Neuron (in vitro differentiated cells): ENCODE measurements at regions not wholly inside any gene's neighbourhood (a gene's known extent, or its start where the extent isn't known, plus 50 kb on each side); places are given as distances from the start of the nearest gene placed in this dataset.

ENCODE experiments used
- H2AFZ ChIP-seq: one replicate; pipeline ENCODE4 v1.6.1; 2013; ENCODE audit warnings: low read depth, mild to moderate bottlenecking, inconsistent platforms, low read length, moderate library complexity
- H3K27me3 ChIP-seq: one replicate; pipeline ENCODE4 v1.6.1; 2013; ENCODE audit warnings: low read length; ENCODE audit not compliant: insufficient read depth
- H3K36me3 ChIP-seq: one replicate; pipeline ENCODE4 v1.6.1; 2013; ENCODE audit warnings: low read length; ENCODE audit not compliant: insufficient read depth
- H3K4me1 ChIP-seq: one replicate; pipeline ENCODE4 v1.6.1; 2013; ENCODE audit warnings: low read length; ENCODE audit not compliant: insufficient read depth
- H3K4me3 ChIP-seq: 2 replicates; pipeline ENCODE4 v1.5.1; 2013; ENCODE audit warnings: mild to moderate bottlenecking, low read length, moderate library complexity
- H3K9me3 ChIP-seq: one replicate; pipeline ENCODE4 v1.6.1; 2013; ENCODE audit warnings: low read length

- Histone ChIP-seq H3K4me3 (no peak overlapping the region), H2AFZ (no peak overlapping the region), H3K36me3 (no peaks in the 10 kb centered on the region), H3K4me1 (peaks cover 11% of the 10 kb centered on the region), H3K27me3 (no peaks in the 10 kb centered on the region), H3K9me3 (peaks cover 7% of the 10 kb centered on the region)
Observed at GRCh38 chr13:111844222-111844671, 222.7 kb upstream of the SOX1 start.

- peaks cover 11% of the 10 kb centered on the region for H3K4me1 ChIP-seq
- no peak overlapping the region for H3K4me3 ChIP-seq
- H3K9me3 ChIP-seq, result peaks cover 7% of the 10 kb centered on the region
- no peak overlapping the region for H2AFZ ChIP-seq
- no peaks in the 10 kb centered on the region for H3K36me3 ChIP-seq
- no peaks in the 10 kb centered on the region for H3K27me3 ChIP-seq
Observed at GRCh38 chr13:111844682-111845081, 222.3 kb upstream of the SOX1 start.

GRCh38 chr13:111845621-111846351 is 221.2 kb upstream of the SOX1 start:
- no peaks in the 10 kb centered on the region for H3K36me3 ChIP-seq
- H2AFZ ChIP-seq, result no peak overlapping the region
- H3K4me3 ChIP-seq, result no peak overlapping the region
- H3K9me3 ChIP-seq, result peaks cover 7% of the 10 kb centered on the region
- H3K4me1 ChIP-seq, result peaks cover 11% of the 10 kb centered on the region
- no peaks in the 10 kb centered on the region for H3K27me3 ChIP-seq

GRCh38 chr13:111846391-111847159 is 220.4 kb upstream of the SOX1 start:
- no peaks in the 10 kb centered on the region for H3K27me3 ChIP-seq
- H3K36me3 ChIP-seq, result no peaks in the 10 kb centered on the region
- no peak overlapping the region for H3K4me3 ChIP-seq
- H3K4me1 ChIP-seq, result peaks cover 11% of the 10 kb centered on the region
- peaks cover 7% of the 10 kb centered on the region for H3K9me3 ChIP-seq
- H2AFZ ChIP-seq, result no peak overlapping the region

- H3K4me1 ChIP-seq, result peaks cover 12% of the 10 kb centered on the region
- H2AFZ ChIP-seq, result no peak overlapping the region
- no peak overlapping the region for H3K4me3 ChIP-seq
- H3K36me3 ChIP-seq, result no peaks in the 10 kb centered on the region
- no peaks in the 10 kb centered on the region for H3K27me3 ChIP-seq
- peaks cover 7% of the 10 kb centered on the region for H3K9me3 ChIP-seq
Observed at GRCh38 chr13:111847964-111848363, 219.0 kb upstream of the SOX1 start.

GRCh38 chr13:111850458-111850857 is 216.5 kb upstream of the SOX1 start:
- Histone ChIP-seq H3K36me3 (no peaks in the 10 kb centered on the region), H3K4me1 (peaks cover 23% of the 10 kb centered on the region), H3K4me3 (no peak overlapping the region), H2AFZ (no peak overlapping the region), H3K27me3 (no peaks in the 10 kb centered on the region), H3K9me3 (no peaks in the 10 kb centered on the region)

- no peak overlapping the region for H2AFZ ChIP-seq
- no peak overlapping the region for H3K4me3 ChIP-seq
- H3K4me1 ChIP-seq, result peaks cover 22% of the 10 kb centered on the region
- no peaks in the 10 kb centered on the region for H3K36me3 ChIP-seq
- H3K9me3 ChIP-seq, result no peaks in the 10 kb centered on the region
- H3K27me3 ChIP-seq, result peaks cover 2% of the 10 kb centered on the region
Observed at GRCh38 chr13:111850976-111851375, 216.0 kb upstream of the SOX1 start.

- Histone ChIP-seq H3K27me3 (peaks cover 2% of the 10 kb centered on the region), H3K36me3 (no peaks in the 10 kb centered on the region), H3K9me3 (no peaks in the 10 kb centered on the region), H2AFZ (no peak overlapping the region), H3K4me1 (peaks cover 12% of the 10 kb centered on the region), H3K4me3 (no peak overlapping the region)
Observed at GRCh38 chr13:111852725-111853518, 214.0 kb upstream of the SOX1 start.

- H2AFZ ChIP-seq, result no peak overlapping the region
- H3K4me1 ChIP-seq, result peaks cover 12% of the 10 kb centered on the region
- no peak overlapping the region for H3K4me3 ChIP-seq
- no peaks in the 10 kb centered on the region for H3K9me3 ChIP-seq
- no peaks in the 10 kb centered on the region for H3K36me3 ChIP-seq
- H3K27me3 ChIP-seq, result peaks cover 2% of the 10 kb centered on the region
Observed at GRCh38 chr13:111853721-111854120, 213.2 kb upstream of the SOX1 start.

GRCh38 chr13:111854403-111854802 is 212.5 kb upstream of the SOX1 start:
- Histone ChIP-seq H3K36me3 (no peaks in the 10 kb centered on the region), H2AFZ (no peak overlapping the region), H3K4me1 (peaks cover 12% of the 10 kb centered on the region), H3K9me3 (no peaks in the 10 kb centered on the region), H3K27me3 (peaks cover 2% of the 10 kb centered on the region), H3K4me3 (no peak overlapping the region)

- Histone ChIP-seq H2AFZ (no peak overlapping the region), H3K4me1 (peaks cover 17% of the 10 kb centered on the region), H3K9me3 (no peaks in the 10 kb centered on the region), H3K36me3 (no peaks in the 10 kb centered on the region), H3K4me3 (no peak overlapping the region), H3K27me3 (peaks cover 2% of the 10 kb centered on the region)
Observed at GRCh38 chr13:111855191-111855590, 211.8 kb upstream of the SOX1 start.

GRCh38 chr13:111855786-111856185 is 211.2 kb upstream of the SOX1 start:
- Histone ChIP-seq H2AFZ (no peak overlapping the region), H3K9me3 (no peaks in the 10 kb centered on the region), H3K4me3 (no peak overlapping the region), H3K4me1 (peaks cover 20% of the 10 kb centered on the region), H3K36me3 (no peaks in the 10 kb centered on the region), H3K27me3 (peaks cover 2% of the 10 kb centered on the region)

- no peaks in the 10 kb centered on the region for H3K36me3 ChIP-seq
- H3K4me3 ChIP-seq, result no peak overlapping the region
- no peaks in the 10 kb centered on the region for H3K9me3 ChIP-seq
- peaks cover 20% of the 10 kb centered on the region for H3K4me1 ChIP-seq
- H2AFZ ChIP-seq, result no peak overlapping the region
- H3K27me3 ChIP-seq, result peaks cover 2% of the 10 kb centered on the region
Observed at GRCh38 chr13:111856571-111856970, 210.4 kb upstream of the SOX1 start.
